WTC11 (cell line): ENCODE measurements at regions not wholly inside any gene's neighbourhood (a gene's known extent, or its start where the extent isn't known, plus 50 kb on each side); places are given as distances from the start of the nearest gene placed in this dataset.

Experiments used
- ATAC-seq: fragments of 200-7000 bp; cut with Tn5 transposase; 2 replicates; pipeline ENCODE4 v1.10.0; 2021; ENCODE audit warnings: mild to moderate bottlenecking, moderate library complexity
- CTCF ChIA-PET: fragments of 300-600 bp; sonication (Branson Sonifier 250); formaldehyde crosslinking; loops from one replicate; lab custom pipeline; 2021; ENCODE audit warnings: antibody characterized with exemption; lab: Charles Lee
- POLR2A ChIA-PET: fragments of 350-600 bp; sonication (Branson Sonifier 250); formaldehyde crosslinking; loops from one replicate; lab custom pipeline; 2021; ENCODE audit warnings: antibody characterized with exemption; lab: Charles Lee
- DNase-seq: peaks from one replicate; pipeline ENCODE4 v3.0.0; 2021; ENCODE audit warnings: low spot score
- H3K27ac Mint-ChIP-seq: 2 replicates; pipeline ENCODE4 v1.8.0; 2021; ENCODE audit warnings: mixed read lengths
- H3K27me3 Mint-ChIP-seq: 2 replicates; pipeline ENCODE4 v1.8.0; 2021; ENCODE audit warnings: low read depth, mild to moderate bottlenecking, moderate library complexity, mixed read lengths
- H3K36me3 Mint-ChIP-seq: 2 replicates; pipeline ENCODE4 v1.8.0; 2021; ENCODE audit warnings: mixed read lengths
- H3K4me1 Mint-ChIP-seq: 2 replicates; pipeline ENCODE4 v1.8.0; 2022; ENCODE audit warnings: mixed read lengths
- H3K4me3 Mint-ChIP-seq: 2 replicates; pipeline ENCODE4 v1.8.0; 2021; ENCODE audit warnings: mild to moderate bottlenecking, moderate library complexity, mixed read lengths
- H3K9me3 Mint-ChIP-seq: 2 replicates; pipeline ENCODE4 v1.8.0; 2021; ENCODE audit warnings: mixed read lengths
- CBFB ChIP-seq: sonication (generic); formaldehyde crosslinking; IDR thresholded peaks from 2 replicates; pipeline ENCODE4 v1.8.1; 2022; ENCODE audit warnings: mild to moderate bottlenecking, low read depth, missing genetic modification reagents
- CREM ChIP-seq: sonication (generic); formaldehyde crosslinking; IDR thresholded peaks from 2 replicates; pipeline ENCODE4 v1.8.1; 2022; ENCODE audit warnings: mild to moderate bottlenecking, missing genetic modification reagents, moderate library complexity
- FOXJ3 ChIP-seq: sonication (generic); formaldehyde crosslinking; IDR thresholded peaks from 2 replicates; pipeline ENCODE4 v1.9.0; 2021; ENCODE audit warnings: missing genetic modification reagents, mild to moderate bottlenecking, borderline replicate concordance
- GABPB1 ChIP-seq: sonication (generic); formaldehyde crosslinking; IDR thresholded peaks from 2 replicates; pipeline ENCODE4 v1.8.1; 2023; ENCODE audit warnings: mild to moderate bottlenecking, missing genetic modification reagents
- HMGXB4 ChIP-seq: sonication (generic); formaldehyde crosslinking; IDR thresholded peaks from 2 replicates; pipeline ENCODE4 v1.8.1; 2023; ENCODE audit warnings: mild to moderate bottlenecking, moderate library complexity, missing genetic modification reagents
- MLX ChIP-seq: sonication (generic); formaldehyde crosslinking; IDR thresholded peaks from 2 replicates; pipeline ENCODE4 v1.8.1; 2023; ENCODE audit warnings: mild to moderate bottlenecking, missing genetic modification reagents, moderate library complexity
- NFE2L1 ChIP-seq: sonication (generic); formaldehyde crosslinking; IDR thresholded peaks from 2 replicates; pipeline ENCODE4 v1.8.1; 2023; ENCODE audit warnings: missing genetic modification reagents
- OVOL2 ChIP-seq: fragments of 250-450 bp; sonication (Bioruptor Pico); IDR thresholded peaks from 2 replicates; pipeline ENCODE4 v1.9.0; 2021; ENCODE audit warnings: mild to moderate bottlenecking, borderline replicate concordance
- SMAD3 ChIP-seq: sonication (generic); formaldehyde crosslinking; IDR thresholded peaks from 2 replicates; pipeline ENCODE4 v1.8.0; 2022; ENCODE audit warnings: missing genetic modification reagents, mild to moderate bottlenecking, borderline replicate concordance
- TEAD4 ChIP-seq: sonication (generic); formaldehyde crosslinking; IDR thresholded peaks from 2 replicates; pipeline ENCODE4 v1.8.0; 2022; ENCODE audit warnings: mild to moderate bottlenecking, missing genetic modification reagents
- TP53 ChIP-seq: sonication (generic); formaldehyde crosslinking; IDR thresholded peaks from 2 replicates; pipeline ENCODE4 v1.8.1; 2023; ENCODE audit warnings: mild to moderate bottlenecking, missing genetic modification reagents
- ZNF232 ChIP-seq: sonication (generic); formaldehyde crosslinking; IDR thresholded peaks from 2 replicates; pipeline ENCODE4 v1.8.0; 2022; ENCODE audit warnings: mild to moderate bottlenecking, missing genetic modification reagents
- ZNF396 ChIP-seq: fragments of 250-450 bp; sonication (Bioruptor Pico); IDR thresholded peaks from 2 replicates; pipeline ENCODE4 v1.8.0; 2021; ENCODE audit warnings: mild to moderate bottlenecking, moderate library complexity, borderline replicate concordance
- ZNF425 ChIP-seq: fragments of 250-450 bp; sonication (Bioruptor Pico); conservative IDR thresholded peaks from 2 replicates; pipeline ENCODE4 v1.9.0; 2021; ENCODE audit warnings: mild to moderate bottlenecking
- TF ChIP-seq, protein P1 (sequence below): sonication (generic); formaldehyde crosslinking; IDR thresholded peaks from 2 replicates; pipeline ENCODE4 v1.8.0; 2023; ENCODE audit warnings: missing genetic modification reagents

DNA sequence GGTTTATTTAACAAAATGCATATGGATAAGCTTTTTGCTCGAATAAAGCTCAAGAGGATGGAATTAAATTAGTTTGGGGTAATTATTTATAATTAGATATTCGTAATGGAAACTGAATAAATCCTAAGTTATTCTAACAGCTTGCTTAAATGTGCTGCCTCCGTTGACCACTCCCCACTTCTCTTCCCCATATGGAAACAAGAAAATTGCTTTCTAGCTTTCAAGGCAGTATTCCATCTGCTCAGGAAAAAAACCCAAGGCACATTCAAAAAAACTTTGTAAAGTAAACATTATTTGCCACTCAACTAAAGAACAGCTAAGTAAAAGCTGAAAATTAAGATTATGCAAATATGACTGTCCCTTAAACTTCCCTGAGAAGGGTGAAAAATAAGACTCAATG, 369.2 kb downstream of the HAO1 start (continued):
- TF ChIP-seq, protein P1, sequence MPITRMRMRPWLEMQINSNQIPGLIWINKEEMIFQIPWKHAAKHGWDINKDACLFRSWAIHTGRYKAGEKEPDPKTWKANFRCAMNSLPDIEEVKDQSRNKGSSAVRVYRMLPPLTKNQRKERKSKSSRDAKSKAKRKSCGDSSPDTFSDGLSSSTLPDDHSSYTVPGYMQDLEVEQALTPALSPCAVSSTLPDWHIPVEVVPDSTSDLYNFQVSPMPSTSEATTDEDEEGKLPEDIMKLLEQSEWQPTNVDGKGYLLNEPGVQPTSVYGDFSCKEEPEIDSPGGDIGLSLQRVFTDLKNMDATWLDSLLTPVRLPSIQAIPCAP (CRISPR knock-in tag) = no peak
- TF ChIP-seq TP53 (CRISPR knock-in tag) (no peak), GABPB1 (CRISPR knock-in tag) (no peak)

GRCh38 chr20:7571521-7572055, 368.7 kb downstream of the HAO1 start:
- no peak for ATAC-seq
- POLR2A ChIA-PET = no interaction called here
- no peaks in the 10 kb centered on the region for H3K36me3 Mint-ChIP-seq

DNA sequence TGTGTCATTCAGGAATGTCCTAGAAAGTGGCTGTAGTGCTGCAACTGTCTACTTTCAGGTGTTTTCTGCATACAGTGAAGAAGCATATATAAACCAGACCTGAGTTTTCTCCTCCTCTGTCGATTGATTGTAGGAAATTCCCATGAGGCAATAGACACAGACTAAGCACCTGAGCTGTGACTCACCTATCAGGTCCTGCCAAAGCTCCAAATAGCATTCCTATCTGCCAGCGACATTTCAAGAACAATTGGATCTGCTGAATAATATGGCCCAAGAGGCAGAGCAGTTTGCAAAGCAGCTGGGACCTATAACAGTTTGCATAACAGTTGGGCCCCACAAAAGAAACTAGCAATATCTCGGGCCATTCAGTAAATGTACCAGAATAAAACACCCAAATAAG, 360.4 kb downstream of the HAO1 start:
- Mint-ChIP-seq H3K27ac (no peak overlapping the region), H3K9me3 (peaks cover 23% of the 10 kb centered on the region), H3K4me3 (no peak overlapping the region), H3K4me1 (no peaks in the 10 kb centered on the region), H3K36me3 (no peaks in the 10 kb centered on the region), H3K27me3 (no peaks in the 10 kb centered on the region)
- DNase-seq (no peak), ATAC-seq (no peak)
- POLR2A ChIA-PET = no interaction called here
- TF ChIP-seq GABPB1 (CRISPR knock-in tag) = no peak
- no peak for TF ChIP-seq OVOL2 (CRISPR knock-in tag)
- TF ChIP-seq ZNF425 = no peak
- no peak for TF ChIP-seq SMAD3 (CRISPR knock-in tag)
- TF ChIP-seq CREM (CRISPR knock-in tag) = no peak
- no peak for TF ChIP-seq FOXJ3 (CRISPR knock-in tag)
- CTCF ChIA-PET = no interaction called here

More at GRCh38 chr20:7571521-7572055, 368.7 kb downstream of the HAO1 start:
- Mint-ChIP-seq H3K9me3 (no peaks in the 10 kb centered on the region), H3K4me3 (no peak overlapping the region), H3K27ac (no peak overlapping the region), H3K4me1 (no peaks in the 10 kb centered on the region), H3K27me3 (no peaks in the 10 kb centered on the region)
- CTCF ChIA-PET = no interaction called here
- no peak for DNase-seq
- TF ChIP-seq CBFB (CRISPR knock-in tag) (no peak), ZNF396 (CRISPR knock-in tag) (no peak), NFE2L1 (CRISPR knock-in tag) (no peak), ZNF232 (no peak)
- TF ChIP-seq, all 79 proteins: peak for 0

- ChIA-PET CTCF (interaction anchor here (1.2 kb wide), 1 partner anchor 351 kb away, joined by 3 read pairs; no protein-coding TSS in a partner anchor), POLR2A (no interaction called here)
- Mint-ChIP-seq H3K4me1 (no peaks in the 10 kb centered on the region), H3K9me3 (peaks cover 12% of the 10 kb centered on the region), H3K4me3 (no peak overlapping the region), H3K27me3 (no peaks in the 10 kb centered on the region), H3K36me3 (no peaks in the 10 kb centered on the region), H3K27ac (no peak overlapping the region)
- no peak for TF ChIP-seq TEAD4 (CRISPR knock-in tag)
- TF ChIP-seq GABPB1 (CRISPR knock-in tag) = peak; percentile 78; the same call in 1 of the 2 replicates
- no peak for TF ChIP-seq MLX (CRISPR knock-in tag)
- no peak for TF ChIP-seq HMGXB4 (CRISPR knock-in tag)
- ATAC-seq (no peak), DNase-seq (no peak)
Measured at GRCh38 chr20:7585126-7585679, 355.1 kb downstream of the HAO1 start.
